ENCODE measurements at regions not wholly inside any gene's neighbourhood (a gene's known extent, or its start where the extent isn't known, plus 50 kb on each side); places are given as distances from the start of the nearest gene placed in this dataset.

GRCh38 chr9:28301281-28301680 is 728.0 kb upstream of the C9orf72 start:
- intact Hi-C loops (cut with DNase I; ENCODE audit: low total_unique reads): no loop called here
- H3K4me3 ChIP-seq: no peak overlapping the region
- no peaks in the 10 kb centered on the region for H3K4me1 ChIP-seq
- TF ChIP-seq CTCF (IDR thresholded peaks at IDR 0.05) (no peak), POLR2A (IDR thresholded peaks at IDR 0.05) (no peak)
- no peak overlapping the region for H3K27ac ChIP-seq
- H3K27me3 ChIP-seq: no peaks in the 10 kb centered on the region
- no peaks in the 10 kb centered on the region for H3K9me3 ChIP-seq
- no peak for DNase-seq
- no peaks in the 10 kb centered on the region for H3K36me3 ChIP-seq (ENCODE audit: low read depth, missing control alignments)

GRCh38 chr9:28317745-28318144 is 744.5 kb upstream of the C9orf72 start:
- H3K27ac ChIP-seq: no peak overlapping the region

GRCh38 chr9:28318515-28318914 is 745.2 kb upstream of the C9orf72 start:
- Histone ChIP-seq H3K27me3 (no peaks in the 10 kb centered on the region), H3K36me3 (ENCODE audit: low read depth, missing control alignments) (no peaks in the 10 kb centered on the region), H3K4me1 (no peaks in the 10 kb centered on the region), H3K9me3 (no peaks in the 10 kb centered on the region), H3K4me3 (no peak overlapping the region), H3K27ac (no peak overlapping the region)
- intact Hi-C loops (cut with DNase I; ENCODE audit: low total_unique reads): no loop called here
- DNase-seq: no peak
- 90 to 96% methylated on average over 1 of the region's 1 CpG for WGBS, 2 donors
- no peak for TF ChIP-seq POLR2A (IDR thresholded peaks at IDR 0.05)
- no peak for TF ChIP-seq CTCF (IDR thresholded peaks at IDR 0.05)

More at GRCh38 chr9:28317745-28318144, 744.5 kb upstream of the C9orf72 start:
- H3K9me3 ChIP-seq: no peaks in the 10 kb centered on the region
- intact Hi-C loops (cut with DNase I; ENCODE audit: low total_unique reads): no loop called here
- no peaks in the 10 kb centered on the region for H3K27me3 ChIP-seq
- H3K36me3 ChIP-seq (ENCODE audit: low read depth, missing control alignments): no peaks in the 10 kb centered on the region
- H3K4me1 ChIP-seq: no peaks in the 10 kb centered on the region
- no peak for DNase-seq
- no peak overlapping the region for H3K4me3 ChIP-seq
- WGBS, 2 donors: 74 to 75% methylated on average over 1 of the region's 1 CpG
- TF ChIP-seq CTCF (IDR thresholded peaks at IDR 0.05): no peak
- TF ChIP-seq POLR2A (IDR thresholded peaks at IDR 0.05): no peak

GRCh38 chr9:28319981-28320380 is 746.7 kb upstream of the C9orf72 start:
- no peak for TF ChIP-seq CTCF (IDR thresholded peaks at IDR 0.05)
- TF ChIP-seq POLR2A (IDR thresholded peaks at IDR 0.05): no peak
- Histone ChIP-seq H3K36me3 (ENCODE audit: low read depth, missing control alignments) (no peaks in the 10 kb centered on the region), H3K4me1 (no peaks in the 10 kb centered on the region), H3K9me3 (no peaks in the 10 kb centered on the region), H3K27ac (no peak overlapping the region), H3K27me3 (no peaks in the 10 kb centered on the region), H3K4me3 (no peak overlapping the region)
- no peak for DNase-seq
- intact Hi-C loops (cut with DNase I; ENCODE audit: low total_unique reads): no loop called here
- 60 to 74% methylated on average over 2 of the region's 2 CpGs for WGBS, 2 donors

- DNase-seq: no peak
Measured at GRCh38 chr9:28320616-28321015, 747.3 kb upstream of the C9orf72 start.

More at GRCh38 chr9:28320616-28321015, 747.3 kb upstream of the C9orf72 start:
- no peak overlapping the region for H3K27ac ChIP-seq
- no peaks in the 10 kb centered on the region for H3K4me1 ChIP-seq
- TF ChIP-seq POLR2A (IDR thresholded peaks at IDR 0.05): no peak
- no peak for TF ChIP-seq CTCF (IDR thresholded peaks at IDR 0.05)
- H3K4me3 ChIP-seq: no peak overlapping the region
- intact Hi-C loops (cut with DNase I; ENCODE audit: low total_unique reads): no loop called here
- H3K9me3 ChIP-seq: no peaks in the 10 kb centered on the region
- WGBS, 2 donors: 46 to 51% methylated on average over 5 of the region's 5 CpGs
- H3K36me3 ChIP-seq (ENCODE audit: low read depth, missing control alignments): no peaks in the 10 kb centered on the region
- no peaks in the 10 kb centered on the region for H3K27me3 ChIP-seq

Data from testis (tissue), 2 donors.